ENCODE measurements at regions not wholly inside any gene's neighbourhood (a gene's known extent, or its start where the extent isn't known, plus 50 kb on each side); places are given as distances from the start of the nearest gene placed in this dataset.

- TF ChIP-seq EP300 (IDR thresholded peaks at IDR 0.05; ENCODE audit: borderline replicate concordance), result no peak
- TF ChIP-seq CREB1 (IDR thresholded peaks at IDR 0.05; ENCODE audit: low read depth), result no peak
- no peak for TF ChIP-seq RAD21 (IDR thresholded peaks at IDR 0.05; ENCODE audit: low read depth)
- TF ChIP-seq TAF1 (IDR thresholded peaks at IDR 0.05; ENCODE audit: low read depth), result no peak
- TF ChIP-seq REST (IDR thresholded peaks at IDR 0.05; ENCODE audit: low read depth), result no peak
- no peak for TF ChIP-seq EGR1 (IDR thresholded peaks at IDR 0.05)
- no peak for TF ChIP-seq FOXM1 (IDR thresholded peaks at IDR 0.05; ENCODE audit: borderline replicate concordance, low read depth)
- TF ChIP-seq YY1 (IDR thresholded peaks at IDR 0.05; ENCODE audit: low read depth), result no peak
- no peak for TF ChIP-seq USF1 (IDR thresholded peaks at IDR 0.05)
- no peak for TF ChIP-seq TEAD4 (IDR thresholded peaks at IDR 0.05)
These were observed 104.5 kb downstream of the HMHB1 start for GRCh38 chr5:143916451-143916850.

DNA sequence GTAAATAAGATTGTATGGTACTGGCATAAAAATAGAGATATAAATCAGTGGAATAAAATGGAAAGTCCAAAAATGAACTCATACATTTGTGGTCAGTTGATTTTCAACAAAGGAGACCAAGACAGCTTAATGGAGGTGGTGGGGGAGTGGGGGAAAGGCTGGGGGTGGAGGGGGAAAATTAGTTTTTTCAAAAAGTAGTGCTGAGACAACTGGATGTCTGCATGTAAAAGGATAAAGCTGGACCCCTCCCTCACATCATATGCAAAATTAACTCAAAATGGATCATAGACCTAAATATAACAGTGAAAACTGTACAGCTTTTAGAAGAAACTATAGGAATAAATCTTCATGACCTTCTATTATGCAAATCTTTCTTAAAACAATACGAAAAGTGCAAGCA lies 107.0 kb downstream of the HMHB1 start:
- TF ChIP-seq YY1 (IDR thresholded peaks at IDR 0.05; ENCODE audit: low read depth) (no peak), NFIC (IDR thresholded peaks at IDR 0.05) (no peak), CREB1 (IDR thresholded peaks at IDR 0.05; ENCODE audit: low read depth) (no peak), RAD21 (IDR thresholded peaks at IDR 0.05; ENCODE audit: low read depth) (no peak), ZBTB7A (IDR thresholded peaks at IDR 0.05; ENCODE audit: low read depth) (no peak), TEAD4 (IDR thresholded peaks at IDR 0.05) (no peak), USF1 (IDR thresholded peaks at IDR 0.05) (no peak), EGR1 (IDR thresholded peaks at IDR 0.05) (no peak), FOXM1 (IDR thresholded peaks at IDR 0.05; ENCODE audit: borderline replicate concordance, low read depth) (no peak), TCF12 (IDR thresholded peaks at IDR 0.05; ENCODE audit: low read depth) (no peak), EP300 (IDR thresholded peaks at IDR 0.05; ENCODE audit: borderline replicate concordance) (no peak), REST (IDR thresholded peaks at IDR 0.05; ENCODE audit: low read depth) (no peak), CEBPB (IDR thresholded peaks at IDR 0.05) (no peak), TAF1 (IDR thresholded peaks at IDR 0.05; ENCODE audit: low read depth) (no peak)
- TF ChIP-seq, protein P1, sequence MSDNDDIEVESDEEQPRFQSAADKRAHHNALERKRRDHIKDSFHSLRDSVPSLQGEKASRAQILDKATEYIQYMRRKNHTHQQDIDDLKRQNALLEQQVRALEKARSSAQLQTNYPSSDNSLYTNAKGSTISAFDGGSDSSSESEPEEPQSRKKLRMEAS (IDR thresholded peaks at IDR 0.05), result no peak

GRCh38 chr5:143920772-143921171 lies 108.8 kb downstream of the HMHB1 start:
- TF ChIP-seq, protein P1 (IDR thresholded peaks at IDR 0.05), result no peak

DNA sequence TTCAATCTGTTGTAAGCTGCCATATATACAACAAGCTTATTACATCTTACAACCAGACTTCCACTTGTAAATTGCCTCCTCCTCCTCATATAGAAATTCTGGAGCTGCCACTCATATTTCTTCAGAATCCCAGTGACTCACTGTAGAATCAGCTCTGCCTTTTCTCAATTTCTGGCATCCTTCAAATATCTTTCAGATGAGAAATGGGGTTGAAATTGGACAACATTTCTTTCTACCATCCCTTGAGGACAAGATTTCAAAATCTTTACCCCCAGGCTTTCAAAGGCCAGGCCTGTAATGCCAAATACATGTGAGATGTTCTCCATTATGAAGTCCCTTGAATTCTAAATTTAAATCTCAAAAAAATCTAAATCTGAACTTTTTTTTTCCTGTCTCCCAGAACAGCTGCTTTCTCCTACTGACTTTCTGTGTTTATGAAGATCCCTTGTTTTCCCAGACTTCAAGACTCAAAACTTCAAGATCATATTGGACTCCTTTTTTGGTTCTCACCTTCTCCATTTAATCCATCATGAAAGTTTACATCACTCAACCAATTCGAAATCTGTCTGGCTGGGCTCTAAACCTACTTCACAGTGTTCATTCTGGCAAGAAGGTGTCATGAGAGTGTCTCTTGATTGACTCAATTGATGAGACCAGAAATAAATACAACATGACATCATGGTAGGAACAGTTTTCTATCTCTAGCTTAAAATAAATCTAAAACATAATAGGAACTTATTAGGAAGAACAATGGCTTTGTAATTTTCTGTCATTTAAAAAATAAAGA lies 109.8 kb downstream of the HMHB1 start:
- no peak for TF ChIP-seq TAF1 (IDR thresholded peaks at IDR 0.05; ENCODE audit: low read depth)

GRCh38 chr5:143922718-143923117 lies 110.8 kb downstream of the HMHB1 start:
- TF ChIP-seq TEAD4 (IDR thresholded peaks at IDR 0.05), result no peak
- no peak for TF ChIP-seq NFIC (IDR thresholded peaks at IDR 0.05)
- TF ChIP-seq RAD21 (IDR thresholded peaks at IDR 0.05; ENCODE audit: low read depth), result no peak
- no peak for TF ChIP-seq USF1 (IDR thresholded peaks at IDR 0.05)
- no peak for TF ChIP-seq TAF1 (IDR thresholded peaks at IDR 0.05; ENCODE audit: low read depth)
- TF ChIP-seq TCF12 (IDR thresholded peaks at IDR 0.05; ENCODE audit: low read depth), result no peak
- no peak for TF ChIP-seq ZBTB7A (IDR thresholded peaks at IDR 0.05; ENCODE audit: low read depth)
- TF ChIP-seq EGR1 (IDR thresholded peaks at IDR 0.05), result no peak
- no peak for TF ChIP-seq REST (IDR thresholded peaks at IDR 0.05; ENCODE audit: low read depth)
- TF ChIP-seq FOXM1 (IDR thresholded peaks at IDR 0.05; ENCODE audit: borderline replicate concordance, low read depth), result no peak
- no peak for TF ChIP-seq CREB1 (IDR thresholded peaks at IDR 0.05; ENCODE audit: low read depth)
- TF ChIP-seq CEBPB (IDR thresholded peaks at IDR 0.05), result no peak
- no peak for TF ChIP-seq EP300 (IDR thresholded peaks at IDR 0.05; ENCODE audit: borderline replicate concordance)
- TF ChIP-seq, protein P1 (IDR thresholded peaks at IDR 0.05), result no peak
- no peak for TF ChIP-seq YY1 (IDR thresholded peaks at IDR 0.05; ENCODE audit: low read depth)

Data from Ishikawa (cell line).